ENCODE measurements at regions not wholly inside any gene's neighbourhood (a gene's known extent, or its start where the extent isn't known, plus 50 kb on each side); places are given as distances from the start of the nearest gene placed in this dataset.

- TF ChIP-seq EZH2 (IDR thresholded peaks at IDR 0.05; ENCODE audit: insufficient read depth, poor library complexity, severe bottlenecking) = no peak
- TF ChIP-seq EZH2phosphoT487 (IDR thresholded peaks at IDR 0.05; ENCODE audit: insufficient read depth, low read depth) = no peak
Observed at GRCh38 chr12:22925623-22926022, 300.7 kb downstream of the ETNK1 start.

All from GM23248 (cell line).